SU-DHL-6 (cell line): ENCODE measurements at regions not wholly inside any gene's neighbourhood (a gene's known extent, or its start where the extent isn't known, plus 50 kb on each side); places are given as distances from the start of the nearest gene placed in this dataset.

Source experiments
- EZH2phosphoT487 ChIP-seq: fragments of 200-600 bp; sonication (generic), shearing (Covaris generic); conservative IDR thresholded peaks from 2 replicates; pipeline ENCODE4 v1.6.1; 2018; ENCODE audit warnings: mild to moderate bottlenecking, antibody characterized with exemption, low read length, moderate library complexity, mixed read lengths
- TF ChIP-seq, protein P1 (sequence below): fragments of 200-600 bp; sonication (generic); IDR thresholded peaks from one replicate; pipeline ENCODE4 v1.5.1; 2017; ENCODE audit warnings: antibody characterized with exemption, mild to moderate bottlenecking, low read length, moderate library complexity; ENCODE audit not compliant: insufficient read depth, poor library complexity, severe bottlenecking

DNA sequence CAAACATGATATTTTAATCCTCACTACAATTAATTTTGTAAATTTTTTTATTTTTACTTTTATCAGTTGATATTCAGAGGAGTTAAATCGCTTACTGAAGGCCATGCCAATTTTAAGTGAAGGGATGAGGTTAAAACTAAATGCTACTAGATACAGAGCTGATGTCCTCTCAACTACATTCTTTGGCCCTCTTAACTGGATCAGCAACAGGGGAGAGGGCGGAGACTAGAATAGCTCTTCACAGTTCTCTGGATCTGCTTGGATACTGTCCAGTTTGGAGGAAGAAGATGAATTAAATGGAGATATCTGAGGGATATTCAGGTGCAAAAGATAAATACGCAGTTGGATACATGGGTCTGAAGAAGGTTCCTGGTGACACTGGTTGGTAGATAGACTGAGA lies 85.6 kb upstream of the LYSMD4 start:
- no peak for TF ChIP-seq EZH2phosphoT487
- TF ChIP-seq, protein P1, sequence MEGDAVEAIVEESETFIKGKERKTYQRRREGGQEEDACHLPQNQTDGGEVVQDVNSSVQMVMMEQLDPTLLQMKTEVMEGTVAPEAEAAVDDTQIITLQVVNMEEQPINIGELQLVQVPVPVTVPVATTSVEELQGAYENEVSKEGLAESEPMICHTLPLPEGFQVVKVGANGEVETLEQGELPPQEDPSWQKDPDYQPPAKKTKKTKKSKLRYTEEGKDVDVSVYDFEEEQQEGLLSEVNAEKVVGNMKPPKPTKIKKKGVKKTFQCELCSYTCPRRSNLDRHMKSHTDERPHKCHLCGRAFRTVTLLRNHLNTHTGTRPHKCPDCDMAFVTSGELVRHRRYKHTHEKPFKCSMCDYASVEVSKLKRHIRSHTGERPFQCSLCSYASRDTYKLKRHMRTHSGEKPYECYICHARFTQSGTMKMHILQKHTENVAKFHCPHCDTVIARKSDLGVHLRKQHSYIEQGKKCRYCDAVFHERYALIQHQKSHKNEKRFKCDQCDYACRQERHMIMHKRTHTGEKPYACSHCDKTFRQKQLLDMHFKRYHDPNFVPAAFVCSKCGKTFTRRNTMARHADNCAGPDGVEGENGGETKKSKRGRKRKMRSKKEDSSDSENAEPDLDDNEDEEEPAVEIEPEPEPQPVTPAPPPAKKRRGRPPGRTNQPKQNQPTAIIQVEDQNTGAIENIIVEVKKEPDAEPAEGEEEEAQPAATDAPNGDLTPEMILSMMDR: no peak
